Stimulated activated effector memory CD8-positive, alpha-beta T cell treated with anti-CD3 and anti-CD28 coated beads, Interleukin-12 subunit alpha, Interleukin-12 subunit beta, amount 100 ng/mL, for 72 hours (primary cell): ENCODE measurements at regions not wholly inside any gene's neighbourhood (a gene's known extent, or its start where the extent isn't known, plus 50 kb on each side); places are given as distances from the start of the nearest gene placed in this dataset.
"Not testable (repeated sequence)": the region's sequence is repeated elsewhere in the genome, so short reads cannot be mapped to it uniquely, and the experiment has no call there.

ENCODE experiments used
- ATAC-seq: fragments of 150-1000 bp; cut with Tn5 transposase; 2 replicates; pipeline ENCODE4 v1.10.0; 2021
- DNase-seq, 2 donors: peaks; one replicate each; pipeline ENCODE4 v3.0.0; 2021 to 2022; ENCODE audit warnings: low spot score in 2 of 2
- H3K27ac Mint-ChIP-seq: one replicate; pipeline ENCODE4 v1.8.0; 2022; ENCODE audit warnings: mild to moderate bottlenecking, mixed read lengths
- H3K36me3 Mint-ChIP-seq: one replicate; pipeline ENCODE4 v1.8.0; 2022; ENCODE audit warnings: mild to moderate bottlenecking, mixed read lengths
- H3K4me1 Mint-ChIP-seq: one replicate; pipeline ENCODE4 v1.8.0; 2022; ENCODE audit warnings: mixed read lengths
- H3K4me3 Mint-ChIP-seq: one replicate; pipeline ENCODE4 v1.8.0; 2022; ENCODE audit warnings: mild to moderate bottlenecking, mixed read lengths
- H3K9me3 Mint-ChIP-seq: one replicate; pipeline ENCODE4 v1.8.0; 2022; ENCODE audit warnings: mixed read lengths

- no peaks in the 10 kb centered on the region for H3K36me3 Mint-ChIP-seq
- DNase-seq (no peak), ATAC-seq (no peak)
- no peaks in the 10 kb centered on the region for H3K4me1 Mint-ChIP-seq
- H3K9me3 Mint-ChIP-seq = peaks cover 2% of the 10 kb centered on the region
- H3K4me3 Mint-ChIP-seq = no peak overlapping the region
- H3K27ac Mint-ChIP-seq = no peak overlapping the region
Measured at GRCh38 chr17:54694287-54694887, 206.3 kb upstream of the TOM1L1 start.

- not testable (repeated sequence) for H3K36me3 Mint-ChIP-seq, DNase-seq, H3K27ac Mint-ChIP-seq, H3K4me1 Mint-ChIP-seq, H3K9me3 Mint-ChIP-seq, H3K4me3 Mint-ChIP-seq, ATAC-seq
Measured at GRCh38 chr17:54712798-54713197, 187.9 kb upstream of the TOM1L1 start.

GRCh38 chr17:54718286-54718685 is 182.4 kb upstream of the TOM1L1 start:
- H3K27ac Mint-ChIP-seq = no peak overlapping the region

GRCh38 chr17:54727624-54728023 is 173.0 kb upstream of the TOM1L1 start:
- H3K9me3 Mint-ChIP-seq = peaks cover 16% of the 10 kb centered on the region
- H3K4me3 Mint-ChIP-seq = no peak overlapping the region
- H3K36me3 Mint-ChIP-seq = no peaks in the 10 kb centered on the region
- ATAC-seq (no peak), DNase-seq (no peak)
- no peak overlapping the region for H3K27ac Mint-ChIP-seq
- H3K4me1 Mint-ChIP-seq = no peaks in the 10 kb centered on the region

More at GRCh38 chr17:54718286-54718685, 182.4 kb upstream of the TOM1L1 start:
- Mint-ChIP-seq H3K9me3 (peaks cover 6% of the 10 kb centered on the region), H3K36me3 (no peaks in the 10 kb centered on the region), H3K4me1 (no peaks in the 10 kb centered on the region), H3K4me3 (no peak overlapping the region)
- ATAC-seq (no peak), DNase-seq (no peak)

- no peak overlapping the region for H3K4me3 Mint-ChIP-seq
- DNase-seq (no peak), ATAC-seq (no peak)
- H3K27ac Mint-ChIP-seq = no peak overlapping the region
- no peaks in the 10 kb centered on the region for H3K36me3 Mint-ChIP-seq
- H3K9me3 Mint-ChIP-seq = peaks cover 5% of the 10 kb centered on the region
- no peaks in the 10 kb centered on the region for H3K4me1 Mint-ChIP-seq
Measured at GRCh38 chr17:54736573-54736972, 164.1 kb upstream of the TOM1L1 start.

- ATAC-seq = no peak
- peaks cover 5% of the 10 kb centered on the region for H3K9me3 Mint-ChIP-seq
- no peaks in the 10 kb centered on the region for H3K36me3 Mint-ChIP-seq
Measured at GRCh38 chr17:54738496-54738895, 162.2 kb upstream of the TOM1L1 start.

GRCh38 chr17:54744750-54745149 is 155.9 kb upstream of the TOM1L1 start:
- H3K4me1 Mint-ChIP-seq = no peaks in the 10 kb centered on the region
- DNase-seq = no peak
- no peak overlapping the region for H3K4me3 Mint-ChIP-seq
- H3K36me3 Mint-ChIP-seq = no peaks in the 10 kb centered on the region
- peaks cover 20% of the 10 kb centered on the region for H3K9me3 Mint-ChIP-seq
- no peak overlapping the region for H3K27ac Mint-ChIP-seq
- no peak for ATAC-seq

More at GRCh38 chr17:54738496-54738895, 162.2 kb upstream of the TOM1L1 start:
- Mint-ChIP-seq H3K27ac (no peak overlapping the region), H3K4me1 (no peaks in the 10 kb centered on the region), H3K4me3 (no peak overlapping the region)
- no peak for DNase-seq

- H3K4me3 Mint-ChIP-seq = no peak overlapping the region
- ATAC-seq (no peak), DNase-seq (no peak)
- H3K9me3 Mint-ChIP-seq = peaks cover 20% of the 10 kb centered on the region
- no peak overlapping the region for H3K27ac Mint-ChIP-seq
- H3K36me3 Mint-ChIP-seq = no peaks in the 10 kb centered on the region
- no peaks in the 10 kb centered on the region for H3K4me1 Mint-ChIP-seq
Measured at GRCh38 chr17:54745239-54745638, 155.4 kb upstream of the TOM1L1 start.

- no peak for ATAC-seq
- DNase-seq = no peak
- no peak overlapping the region for H3K4me3 Mint-ChIP-seq
- H3K9me3 Mint-ChIP-seq = peaks cover 20% of the 10 kb centered on the region
- no peak overlapping the region for H3K27ac Mint-ChIP-seq
- no peaks in the 10 kb centered on the region for H3K36me3 Mint-ChIP-seq
- no peaks in the 10 kb centered on the region for H3K4me1 Mint-ChIP-seq
Measured at GRCh38 chr17:54745862-54746261, 154.8 kb upstream of the TOM1L1 start.

- Mint-ChIP-seq H3K9me3 (peaks cover 17% of the 10 kb centered on the region), H3K27ac (no peak overlapping the region), H3K4me3 (no peak overlapping the region), H3K36me3 (no peaks in the 10 kb centered on the region), H3K4me1 (no peaks in the 10 kb centered on the region)
- ATAC-seq (no peak), DNase-seq (no peak)
Measured at GRCh38 chr17:54749157-54749556, 151.5 kb upstream of the TOM1L1 start.

GRCh38 chr17:54754560-54754959 is 146.1 kb upstream of the TOM1L1 start:
- Mint-ChIP-seq H3K4me3 (no peak overlapping the region), H3K27ac (no peak overlapping the region), H3K4me1 (no peaks in the 10 kb centered on the region), H3K36me3 (no peaks in the 10 kb centered on the region), H3K9me3 (no peaks in the 10 kb centered on the region)
- DNase-seq (no peak), ATAC-seq (no peak)

GRCh38 chr17:54760836-54761235 is 139.8 kb upstream of the TOM1L1 start:
- H3K36me3 Mint-ChIP-seq = no peaks in the 10 kb centered on the region
- H3K4me1 Mint-ChIP-seq = no peaks in the 10 kb centered on the region
- DNase-seq (no peak), ATAC-seq (no peak)
- H3K27ac Mint-ChIP-seq = no peak overlapping the region
- H3K4me3 Mint-ChIP-seq = no peak overlapping the region
- peaks cover 4% of the 10 kb centered on the region for H3K9me3 Mint-ChIP-seq

GRCh38 chr17:54770836-54771235 is 129.8 kb upstream of the TOM1L1 start:
- ATAC-seq = no peak
- H3K27ac Mint-ChIP-seq = no peak overlapping the region
- H3K4me1 Mint-ChIP-seq = no peaks in the 10 kb centered on the region
- no peaks in the 10 kb centered on the region for H3K36me3 Mint-ChIP-seq
- DNase-seq = no peak
- H3K9me3 Mint-ChIP-seq = no peaks in the 10 kb centered on the region
- no peak overlapping the region for H3K4me3 Mint-ChIP-seq

- H3K27ac Mint-ChIP-seq = no peak overlapping the region
- ATAC-seq (no peak), DNase-seq (no peak)
- no peaks in the 10 kb centered on the region for H3K36me3 Mint-ChIP-seq
- H3K4me3 Mint-ChIP-seq = no peak overlapping the region
- no peaks in the 10 kb centered on the region for H3K4me1 Mint-ChIP-seq
- H3K9me3 Mint-ChIP-seq = no peaks in the 10 kb centered on the region
Measured at GRCh38 chr17:54771409-54771915, 129.2 kb upstream of the TOM1L1 start.

GRCh38 chr17:54780238-54780637 is 120.4 kb upstream of the TOM1L1 start:
- DNase-seq = no peak
- H3K27ac Mint-ChIP-seq = no peak overlapping the region
- no peak overlapping the region for H3K4me3 Mint-ChIP-seq
- H3K4me1 Mint-ChIP-seq = no peaks in the 10 kb centered on the region
- ATAC-seq = no peak
- H3K9me3 Mint-ChIP-seq = no peaks in the 10 kb centered on the region
- no peaks in the 10 kb centered on the region for H3K36me3 Mint-ChIP-seq

- Mint-ChIP-seq H3K4me1 (no peaks in the 10 kb centered on the region), H3K36me3 (no peaks in the 10 kb centered on the region), H3K4me3 (no peak overlapping the region), H3K27ac (no peak overlapping the region), H3K9me3 (no peaks in the 10 kb centered on the region)
- ATAC-seq (no peak), DNase-seq (no peak)
Measured at GRCh38 chr17:54781389-54781788, 119.3 kb upstream of the TOM1L1 start.

- H3K9me3 Mint-ChIP-seq = peaks cover 3% of the 10 kb centered on the region
Measured at GRCh38 chr17:54784305-54784704, 116.3 kb upstream of the TOM1L1 start.

More at GRCh38 chr17:54784305-54784704, 116.3 kb upstream of the TOM1L1 start:
- Mint-ChIP-seq H3K4me1 (no peaks in the 10 kb centered on the region), H3K36me3 (no peaks in the 10 kb centered on the region), H3K27ac (no peak overlapping the region), H3K4me3 (no peak overlapping the region)
- DNase-seq = no peak
- ATAC-seq = no peak
